ENCODE measurements at regions not wholly inside any gene's neighbourhood (a gene's known extent, or its start where the extent isn't known, plus 50 kb on each side); places are given as distances from the start of the nearest gene placed in this dataset.

DNA sequence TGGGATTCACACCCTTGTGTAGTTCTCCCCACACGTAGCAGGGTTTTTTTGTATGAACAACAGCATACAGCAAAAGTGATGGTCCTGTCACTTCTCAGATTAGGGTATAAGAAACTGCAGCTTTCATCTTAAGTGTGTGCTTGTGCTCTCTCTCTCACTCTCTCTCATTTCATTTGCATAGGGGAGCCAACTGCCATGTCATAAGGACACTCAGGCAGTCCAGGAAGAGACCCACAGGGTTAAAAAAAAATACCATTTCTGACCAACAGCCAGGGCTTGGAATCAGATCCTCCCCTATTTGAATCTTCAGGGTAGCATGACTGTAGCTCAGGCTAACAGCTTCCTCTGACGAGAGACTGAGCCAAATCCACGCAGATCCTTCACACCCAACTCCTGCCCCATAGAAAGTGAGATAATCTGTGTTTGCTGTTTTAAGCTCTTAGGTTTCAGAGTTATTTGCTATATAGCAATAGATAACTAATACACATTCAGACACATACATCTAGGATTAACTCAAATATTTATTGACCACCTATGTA, 331.2 kb downstream of the PAPSS1 start:
- TF ChIP-seq, protein P1, sequence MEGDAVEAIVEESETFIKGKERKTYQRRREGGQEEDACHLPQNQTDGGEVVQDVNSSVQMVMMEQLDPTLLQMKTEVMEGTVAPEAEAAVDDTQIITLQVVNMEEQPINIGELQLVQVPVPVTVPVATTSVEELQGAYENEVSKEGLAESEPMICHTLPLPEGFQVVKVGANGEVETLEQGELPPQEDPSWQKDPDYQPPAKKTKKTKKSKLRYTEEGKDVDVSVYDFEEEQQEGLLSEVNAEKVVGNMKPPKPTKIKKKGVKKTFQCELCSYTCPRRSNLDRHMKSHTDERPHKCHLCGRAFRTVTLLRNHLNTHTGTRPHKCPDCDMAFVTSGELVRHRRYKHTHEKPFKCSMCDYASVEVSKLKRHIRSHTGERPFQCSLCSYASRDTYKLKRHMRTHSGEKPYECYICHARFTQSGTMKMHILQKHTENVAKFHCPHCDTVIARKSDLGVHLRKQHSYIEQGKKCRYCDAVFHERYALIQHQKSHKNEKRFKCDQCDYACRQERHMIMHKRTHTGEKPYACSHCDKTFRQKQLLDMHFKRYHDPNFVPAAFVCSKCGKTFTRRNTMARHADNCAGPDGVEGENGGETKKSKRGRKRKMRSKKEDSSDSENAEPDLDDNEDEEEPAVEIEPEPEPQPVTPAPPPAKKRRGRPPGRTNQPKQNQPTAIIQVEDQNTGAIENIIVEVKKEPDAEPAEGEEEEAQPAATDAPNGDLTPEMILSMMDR (IDR thresholded peaks at IDR 0.05; ENCODE audit: borderline replicate concordance, extremely low read depth, low read length, poor library complexity, severe bottlenecking): no peak
- no peak for TF ChIP-seq EZH2 (IDR thresholded peaks at IDR 0.05; ENCODE audit: borderline replicate concordance, low read depth, low read length, severe bottlenecking)
